ENCODE measurements at regions not wholly inside any gene's neighbourhood (a gene's known extent, or its start where the extent isn't known, plus 50 kb on each side); places are given as distances from the start of the nearest gene placed in this dataset.

GRCh38 chr1:239896980-239897379 lies 194.7 kb upstream of the FMN2 start:
- no peak for TF ChIP-seq CTCF (IDR thresholded peaks at IDR 0.05)
- no peak for TF ChIP-seq POLR2A (IDR thresholded peaks at IDR 0.05)
